Thyroid gland (tissue), 4 donors: ENCODE measurements at regions not wholly inside any gene's neighbourhood (a gene's known extent, or its start where the extent isn't known, plus 50 kb on each side); places are given as distances from the start of the nearest gene placed in this dataset.
"Not testable (repeated sequence)": the region's sequence is repeated elsewhere in the genome, so short reads cannot be mapped to it uniquely, and the experiment has no call there.

ENCODE experiments used
- DNase-seq, 2 donors: peaks; one replicate each; pipeline ENCODE4 v3.0.0-alpha.2; 2019
- H3K27ac ChIP-seq, 3 donors: fragments of 200-600 bp; sonication (generic); 1 replicate in 2 of 3; 2 replicates in 1 of 3; pipeline ENCODE4 v1.5.1; 2016 to 2019; ENCODE audit warnings: mild to moderate bottlenecking in 1 of 3, moderate library complexity in 1 of 3
- H3K27me3 ChIP-seq: fragments of 200-600 bp; sonication (generic); one replicate; pipeline ENCODE4 v1.5.1; 2019
- H3K36me3 ChIP-seq, 2 donors: fragments of 200-600 bp; sonication (generic); one replicate each; pipeline ENCODE4 v1.5.1; 2016 to 2019
- H3K4me1 ChIP-seq, 2 donors: fragments of 200-600 bp; sonication (generic); one replicate each; pipeline ENCODE4 v1.5.1; 2017 to 2019
- H3K4me3 ChIP-seq, 3 donors: fragments of 200-600 bp; sonication (generic); replicated peaks in 1 of 3; 1 replicate in 2 of 3; 2 replicates in 1 of 3; pipeline ENCODE4 v1.5.1; 2016; ENCODE audit warnings: mild to moderate bottlenecking in 1 of 3
- H3K9me3 ChIP-seq: fragments of 200-600 bp; sonication (generic); one replicate; pipeline ENCODE4 v1.5.1; 2017
- POLR2A ChIP-seq, 2 donors: fragments of 450-650 bp; IDR thresholded peaks; one replicate each; pipeline ENCODE4 v1.6.1; 2017; ENCODE audit warnings: antibody characterized with exemption in 2 of 2, mild to moderate bottlenecking in 2 of 2, moderate library complexity in 1 of 2
- WGBS, 2 donors: methylation state at CpG; one replicate each; pipeline ENCODE4 v1.1.5; 2017; 5-methylcytosine and 5-hydroxymethylcytosine counted together
- intact Hi-C: fragments of 100-400 bp; cut with DNase I; formaldehyde crosslinking; loops from one replicate; pipeline ENCODE4 v1.15.1; 2023
- TF ChIP-seq, protein P1 (sequence below), 6 experiments: fragments of 200-600 bp in 3 of 6; fragments of 450-650 bp in 3 of 6; sonication (generic) in 3 of 6; IDR thresholded peaks; one replicate each; pipeline ENCODE4 v1.5.1; 2016 to 2019; ENCODE audit warnings: antibody characterized with exemption in 6 of 6, mild to moderate bottlenecking in 2 of 6, inconsistent platforms in 1 of 6, moderate library complexity in 1 of 6

GRCh38 chr2:62391696-62392095 is 114.3 kb downstream of the TMEM17 start:
- Histone ChIP-seq H3K27ac (no peak overlapping the region), H3K27me3 (no peaks in the 10 kb centered on the region), H3K9me3 (no peaks in the 10 kb centered on the region), H3K4me3 (no peak overlapping the region), H3K36me3 (no peaks in the 10 kb centered on the region), H3K4me1 (peaks cover 0 to 4% of the 10 kb centered on the region in 2 donors)
- DNase-seq: no peak
- intact Hi-C loops: no loop called here
- WGBS, 2 donors: 77 to 88% methylated on average over 1 of the region's 1 CpG
- TF ChIP-seq, protein P1, sequence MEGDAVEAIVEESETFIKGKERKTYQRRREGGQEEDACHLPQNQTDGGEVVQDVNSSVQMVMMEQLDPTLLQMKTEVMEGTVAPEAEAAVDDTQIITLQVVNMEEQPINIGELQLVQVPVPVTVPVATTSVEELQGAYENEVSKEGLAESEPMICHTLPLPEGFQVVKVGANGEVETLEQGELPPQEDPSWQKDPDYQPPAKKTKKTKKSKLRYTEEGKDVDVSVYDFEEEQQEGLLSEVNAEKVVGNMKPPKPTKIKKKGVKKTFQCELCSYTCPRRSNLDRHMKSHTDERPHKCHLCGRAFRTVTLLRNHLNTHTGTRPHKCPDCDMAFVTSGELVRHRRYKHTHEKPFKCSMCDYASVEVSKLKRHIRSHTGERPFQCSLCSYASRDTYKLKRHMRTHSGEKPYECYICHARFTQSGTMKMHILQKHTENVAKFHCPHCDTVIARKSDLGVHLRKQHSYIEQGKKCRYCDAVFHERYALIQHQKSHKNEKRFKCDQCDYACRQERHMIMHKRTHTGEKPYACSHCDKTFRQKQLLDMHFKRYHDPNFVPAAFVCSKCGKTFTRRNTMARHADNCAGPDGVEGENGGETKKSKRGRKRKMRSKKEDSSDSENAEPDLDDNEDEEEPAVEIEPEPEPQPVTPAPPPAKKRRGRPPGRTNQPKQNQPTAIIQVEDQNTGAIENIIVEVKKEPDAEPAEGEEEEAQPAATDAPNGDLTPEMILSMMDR (IDR thresholded peaks at IDR 0.05): no peak
- TF ChIP-seq POLR2A (IDR thresholded peaks at IDR 0.05): no peak

DNA sequence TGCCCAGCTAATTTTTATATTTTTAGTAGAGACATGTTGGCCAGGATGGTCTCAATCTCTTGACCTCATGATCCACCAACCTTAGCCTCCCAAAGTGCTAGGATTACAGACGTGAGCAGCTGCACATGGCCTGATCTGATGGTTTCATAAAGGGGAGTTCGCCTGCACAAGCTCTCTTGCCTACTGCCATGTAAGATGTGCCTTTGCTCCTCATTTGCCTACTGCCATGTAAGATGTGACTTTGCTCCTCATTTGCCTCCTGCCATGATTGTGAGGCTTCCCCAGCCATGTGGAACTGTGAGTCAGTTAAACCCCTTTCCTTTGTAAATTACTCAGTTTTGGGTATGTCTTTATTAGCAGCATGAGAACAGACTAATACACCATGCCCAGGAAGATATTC is 119.6 kb downstream of the TMEM17 start:
- H3K9me3 ChIP-seq, DNase-seq, H3K36me3 ChIP-seq, intact Hi-C loops, H3K4me3 ChIP-seq, H3K27ac ChIP-seq, H3K4me1 ChIP-seq, H3K27me3 ChIP-seq: not testable (repeated sequence)
- WGBS, 2 donors: 90 to 100% methylated on average over 2 of the region's 2 CpGs

DNA sequence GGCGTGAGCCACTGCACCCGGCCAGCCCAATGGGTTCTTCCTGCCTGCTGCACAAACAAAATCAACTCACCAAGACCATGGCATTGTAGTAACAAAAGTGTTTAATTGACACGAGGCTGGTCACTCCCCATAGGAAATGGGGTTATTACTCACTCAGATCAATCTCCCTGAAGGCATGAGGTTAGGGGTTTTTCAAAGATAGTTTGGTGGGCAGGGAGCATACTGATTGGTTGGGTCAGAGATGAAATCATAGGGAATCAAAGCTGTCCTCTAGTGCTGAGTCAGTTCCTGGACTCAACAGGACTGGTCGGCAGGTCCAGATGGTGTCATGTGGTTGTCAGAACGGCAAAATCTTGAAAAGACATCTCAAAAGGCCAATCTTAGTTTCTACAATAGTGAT is 122.1 kb downstream of the TMEM17 start:
- DNase-seq: no peak
- no peaks in the 10 kb centered on the region for H3K36me3 ChIP-seq
- intact Hi-C loops: no loop called here
- no peaks in the 10 kb centered on the region for H3K27me3 ChIP-seq
- H3K4me3 ChIP-seq: no peak overlapping the region
- TF ChIP-seq, protein P1 (IDR thresholded peaks at IDR 0.05): no peak
- no peak for TF ChIP-seq POLR2A (IDR thresholded peaks at IDR 0.05)
- no peaks in the 10 kb centered on the region for H3K4me1 ChIP-seq
- no peak overlapping the region for H3K27ac ChIP-seq
- no peaks in the 10 kb centered on the region for H3K9me3 ChIP-seq
- WGBS, 2 donors: 76 to 92% methylated on average over 3 to 5 of the region's 5 CpGs

DNA sequence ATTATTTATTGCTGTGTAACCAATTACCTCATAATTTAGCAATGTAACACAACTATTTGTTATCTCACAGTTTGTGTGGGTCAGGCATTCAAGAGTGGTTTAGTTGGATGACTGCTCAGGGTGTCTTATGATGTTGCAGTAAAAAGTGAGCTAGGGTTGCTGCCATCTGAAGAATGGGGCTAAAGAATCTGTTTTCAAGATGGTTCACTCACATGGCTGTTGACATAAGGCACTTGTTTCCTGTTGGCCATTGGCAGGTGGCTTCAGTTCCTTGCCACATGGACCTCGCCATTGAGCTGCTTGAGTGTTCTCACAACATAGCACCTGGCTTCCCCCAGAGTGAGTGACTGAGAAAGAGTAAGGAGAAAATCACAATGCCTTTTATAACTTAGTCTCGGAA is 123.2 kb downstream of the TMEM17 start:
- 86 to 92% methylated on average over 2 of the region's 2 CpGs for WGBS, 2 donors
- H3K4me1 ChIP-seq: no peaks in the 10 kb centered on the region
- TF ChIP-seq POLR2A (IDR thresholded peaks at IDR 0.05): no peak
- TF ChIP-seq, protein P1 (IDR thresholded peaks at IDR 0.05): no peak
- intact Hi-C loops: no loop called here
- DNase-seq: peak in 1 of 2 donors; percentile 7
- no peaks in the 10 kb centered on the region for H3K9me3 ChIP-seq
- H3K27me3 ChIP-seq: no peaks in the 10 kb centered on the region
- no peak overlapping the region for H3K4me3 ChIP-seq
- H3K36me3 ChIP-seq: no peaks in the 10 kb centered on the region
- no peak overlapping the region for H3K27ac ChIP-seq

DNA sequence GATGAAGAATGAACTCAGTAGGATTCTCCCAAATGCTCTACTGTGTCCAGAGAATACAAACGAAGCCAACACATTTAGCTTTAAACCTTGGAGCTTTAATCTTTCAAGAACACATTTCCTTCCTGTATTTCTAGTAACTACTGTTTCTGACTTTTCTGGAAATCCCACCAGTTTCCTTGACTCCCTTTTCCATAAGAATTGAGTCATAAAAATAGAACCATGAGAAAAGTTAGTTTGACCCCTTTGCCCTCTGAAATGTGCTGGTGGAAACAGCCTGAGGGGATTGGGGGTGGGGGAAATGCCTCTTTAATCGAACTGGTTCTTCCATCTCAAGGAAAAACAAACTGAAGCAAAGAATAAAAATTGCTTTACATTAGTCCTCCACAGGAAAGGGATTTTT is 123.9 kb downstream of the TMEM17 start:
- Histone ChIP-seq H3K27me3 (no peaks in the 10 kb centered on the region), H3K9me3 (no peaks in the 10 kb centered on the region), H3K27ac (no peak overlapping the region), H3K4me1 (no peaks in the 10 kb centered on the region), H3K4me3 (no peak overlapping the region), H3K36me3 (no peaks in the 10 kb centered on the region)
- TF ChIP-seq, protein P1 (IDR thresholded peaks at IDR 0.05): no peak
- no peak for TF ChIP-seq POLR2A (IDR thresholded peaks at IDR 0.05)
- WGBS, 2 donors: 32 to 40% methylated on average over 2 of the region's 2 CpGs
- no peak for DNase-seq
- intact Hi-C loops: no loop called here

DNA sequence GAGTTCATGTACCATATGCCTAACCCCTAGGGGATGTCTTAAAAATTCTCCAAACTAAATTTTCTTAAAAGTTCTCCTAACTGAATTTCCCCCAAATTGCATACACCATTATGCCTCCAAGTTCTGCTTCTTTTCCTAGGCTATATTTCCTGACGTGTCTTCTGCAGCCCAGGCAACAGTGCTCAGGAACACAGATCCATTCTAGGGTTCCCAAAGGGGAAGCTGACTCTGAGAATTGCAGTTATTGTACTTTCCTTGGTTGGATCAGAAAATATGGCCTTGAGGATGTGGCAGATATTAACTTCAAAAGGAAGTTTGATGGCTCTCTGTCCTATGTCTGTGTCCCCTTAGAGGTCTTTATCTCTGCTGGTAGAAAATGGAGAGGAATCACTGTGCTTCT is 124.3 kb downstream of the TMEM17 start:
- 68 to 70% methylated on average over 1 of the region's 1 CpG for WGBS, 2 donors
- H3K9me3 ChIP-seq: no peaks in the 10 kb centered on the region
- no peak overlapping the region for H3K4me3 ChIP-seq
- DNase-seq: no peak
- H3K4me1 ChIP-seq: no peaks in the 10 kb centered on the region
- TF ChIP-seq, protein P1 (IDR thresholded peaks at IDR 0.05): no peak
- TF ChIP-seq POLR2A (IDR thresholded peaks at IDR 0.05): no peak
- intact Hi-C loops: no loop called here
- no peak overlapping the region for H3K27ac ChIP-seq
- no peaks in the 10 kb centered on the region for H3K27me3 ChIP-seq
- H3K36me3 ChIP-seq: no peaks in the 10 kb centered on the region
